Activated T-cell treated with anti-CD3 and anti-CD28 coated beads, Interleukin-2, amount 50 U/mL, for 72 hours (primary cell): ENCODE measurements at regions not wholly inside any gene's neighbourhood (a gene's known extent, or its start where the extent isn't known, plus 50 kb on each side); places are given as distances from the start of the nearest gene placed in this dataset.

Experiments
- ATAC-seq, 2 donors: fragments of 150-1000 bp; cut with Tn5 transposase; replicated peaks in 1 of 2; 2 replicates each; pipeline ENCODE4 v1.10.0; 2021; ENCODE audit warnings: moderate library complexity in 2 of 2, mild to moderate bottlenecking in 1 of 2
- DNase-seq, 2 donors: peaks; one replicate each; pipeline ENCODE4 v3.0.0; 2021 to 2022; ENCODE audit warnings: mixed read lengths in 1 of 2
- H3K27ac Mint-ChIP-seq: one replicate; pipeline ENCODE4 v1.8.0; 2022; ENCODE audit warnings: mild to moderate bottlenecking, moderate library complexity, mixed read lengths
- H3K27me3 Mint-ChIP-seq: one replicate; pipeline ENCODE4 v1.8.0; 2022; ENCODE audit warnings: low read depth, mixed read lengths
- H3K36me3 Mint-ChIP-seq, 2 donors: one replicate each; pipeline ENCODE4 v1.8.0; 2022; ENCODE audit warnings: mixed read lengths in 2 of 2, mild to moderate bottlenecking in 1 of 2; ENCODE audit not compliant: insufficient read depth in 2 of 2
- H3K4me1 Mint-ChIP-seq: one replicate; pipeline ENCODE4 v1.8.0; 2022; ENCODE audit warnings: low read depth, mixed read lengths
- H3K4me3 Mint-ChIP-seq, 2 donors: one replicate each; pipeline ENCODE4 v1.8.0; 2022; ENCODE audit warnings: mild to moderate bottlenecking in 2 of 2, mixed read lengths in 2 of 2, moderate library complexity in 2 of 2
- H3K9me3 Mint-ChIP-seq, 2 donors: one replicate each; pipeline ENCODE4 v1.8.0; 2022; ENCODE audit warnings: mixed read lengths in 2 of 2

GRCh38 chr4:74878323-74878722 is 54.6 kb upstream of the PARM1 start:
- H3K36me3 Mint-ChIP-seq, result no peaks in the 10 kb centered on the region
- ATAC-seq (no peak), DNase-seq (no peak)
- peaks cover 17% of the 10 kb centered on the region for H3K27me3 Mint-ChIP-seq
- peaks cover 2% of the 10 kb centered on the region in 2 donors for H3K9me3 Mint-ChIP-seq
- no peak overlapping the region for H3K4me3 Mint-ChIP-seq
- no peaks in the 10 kb centered on the region for H3K4me1 Mint-ChIP-seq
- H3K27ac Mint-ChIP-seq, result no peak overlapping the region

- ATAC-seq (no peak), DNase-seq (no peak)
- peaks cover 16% of the 10 kb centered on the region for H3K27me3 Mint-ChIP-seq
- no peaks in the 10 kb centered on the region for H3K9me3 Mint-ChIP-seq
- no peaks in the 10 kb centered on the region for H3K36me3 Mint-ChIP-seq
- no peaks in the 10 kb centered on the region for H3K4me1 Mint-ChIP-seq
- no peak overlapping the region for H3K27ac Mint-ChIP-seq
- H3K4me3 Mint-ChIP-seq, result no peak overlapping the region
Observed at GRCh38 chr4:74875451-74875850, 57.5 kb upstream of the PARM1 start.

GRCh38 chr4:74874753-74875367 is 58.1 kb upstream of the PARM1 start:
- no peaks in the 10 kb centered on the region for H3K4me1 Mint-ChIP-seq
- ATAC-seq (peak; percentile 40 to 62), DNase-seq (peak; percentile 10 to 24)

DNA sequence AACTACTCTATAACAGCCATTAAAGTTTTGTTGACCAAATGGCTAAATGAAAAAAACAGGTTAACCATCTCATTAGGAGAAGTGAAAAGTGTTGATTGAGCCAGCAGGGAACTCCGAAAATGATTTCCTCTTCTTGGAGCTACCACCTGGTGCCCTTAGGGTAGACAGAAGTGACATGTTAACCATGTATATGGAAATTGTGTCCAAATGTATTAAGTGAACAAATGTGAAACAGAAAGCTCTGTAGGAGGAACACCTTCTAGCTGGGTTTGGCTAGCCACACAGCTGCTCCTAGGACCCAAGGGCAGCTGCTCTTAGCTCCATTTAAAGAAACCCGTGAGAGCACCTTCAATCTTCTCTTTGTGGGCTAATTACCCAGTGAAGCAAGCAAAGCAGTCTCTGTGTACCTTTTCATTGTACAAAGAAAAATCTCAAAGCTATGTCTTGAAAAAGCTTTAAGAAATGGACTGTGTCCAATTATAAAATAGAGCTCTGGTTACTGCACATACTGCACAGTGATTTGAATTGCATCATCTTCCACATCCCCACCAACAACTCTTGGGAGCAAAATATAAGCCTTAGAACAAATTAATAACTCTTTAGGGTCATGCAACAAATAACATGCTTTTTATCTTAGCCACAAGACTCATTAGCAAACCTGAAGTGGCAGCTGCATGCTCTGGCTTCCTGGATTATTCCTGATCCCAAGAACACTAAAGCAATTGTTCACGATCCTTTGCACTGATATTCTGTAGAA is 59.2 kb upstream of the PARM1 start:
- H3K9me3 Mint-ChIP-seq, result no peaks in the 10 kb centered on the region
- H3K36me3 Mint-ChIP-seq, result no peaks in the 10 kb centered on the region
- no peak overlapping the region for H3K4me3 Mint-ChIP-seq
- H3K4me1 Mint-ChIP-seq, result no peaks in the 10 kb centered on the region
- no peak for ATAC-seq
- DNase-seq, result no peak
- H3K27me3 Mint-ChIP-seq, result peaks cover 13% of the 10 kb centered on the region
- no peak overlapping the region for H3K27ac Mint-ChIP-seq

More at GRCh38 chr4:74874753-74875367, 58.1 kb upstream of the PARM1 start:
- Mint-ChIP-seq H3K27me3 (peaks cover 16% of the 10 kb centered on the region), H3K4me3 (no peak overlapping the region), H3K27ac (no peak overlapping the region), H3K36me3 (no peaks in the 10 kb centered on the region), H3K9me3 (no peaks in the 10 kb centered on the region)

DNA sequence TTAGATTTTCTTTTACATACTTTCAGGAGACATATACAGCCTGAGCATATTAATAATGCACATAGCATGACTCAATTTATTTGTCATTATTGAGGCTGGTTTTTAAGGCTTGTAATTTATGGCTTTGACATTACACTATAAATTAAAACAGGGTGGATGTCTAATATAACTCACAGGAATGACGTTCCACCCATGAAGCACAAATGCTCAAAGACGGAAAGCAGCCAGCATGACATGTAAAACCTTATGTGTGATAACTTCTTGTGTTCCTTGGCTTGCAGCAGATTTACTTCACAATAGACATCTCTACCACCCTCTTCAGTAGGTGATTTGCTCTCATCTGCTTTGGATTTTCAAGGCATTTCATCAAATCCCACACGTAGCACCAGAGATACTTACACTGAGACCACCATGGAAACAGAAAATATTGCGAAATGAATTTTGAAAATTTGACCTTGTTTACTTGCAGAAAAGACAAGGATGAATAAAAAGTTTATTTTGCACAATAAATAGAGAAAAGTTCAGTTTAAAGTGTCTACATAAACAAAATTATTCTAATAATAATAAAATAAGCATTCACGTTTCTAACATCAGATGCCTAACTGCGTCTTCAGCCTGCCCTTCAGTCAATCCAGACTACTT is 64.7 kb upstream of the BTC start:
- peaks cover 20% of the 10 kb centered on the region for H3K27me3 Mint-ChIP-seq
- H3K36me3 Mint-ChIP-seq, result no peaks in the 10 kb centered on the region
- no peak for ATAC-seq
- no peak for DNase-seq
- no peak overlapping the region for H3K27ac Mint-ChIP-seq
- H3K4me3 Mint-ChIP-seq, result no peak overlapping the region
- peaks cover 0 to 3% of the 10 kb centered on the region in 2 donors for H3K9me3 Mint-ChIP-seq
- H3K4me1 Mint-ChIP-seq, result no peaks in the 10 kb centered on the region

DNA sequence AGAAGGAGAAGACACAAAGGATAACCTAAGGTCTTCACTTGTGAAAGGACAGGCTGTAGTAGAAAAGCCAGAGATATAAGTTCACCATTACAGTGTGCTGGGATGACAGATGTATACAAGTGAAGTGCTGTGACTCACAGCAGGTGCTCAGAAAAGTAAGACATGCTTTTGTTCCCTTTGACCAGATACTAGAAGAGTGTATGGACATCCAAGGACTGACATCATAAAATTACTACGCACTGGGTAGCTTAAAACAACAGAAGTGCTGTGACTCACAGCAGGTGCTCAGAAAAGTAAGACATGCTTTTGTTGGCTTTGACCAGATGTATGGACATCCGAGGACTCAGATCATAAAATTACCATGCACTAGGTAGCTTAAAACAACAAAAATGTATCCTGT is 61.6 kb upstream of the BTC start:
- Mint-ChIP-seq H3K9me3 (no peaks in the 10 kb centered on the region), H3K4me3 (no peak overlapping the region), H3K36me3 (no peaks in the 10 kb centered on the region), H3K27ac (no peak overlapping the region), H3K4me1 (no peaks in the 10 kb centered on the region), H3K27me3 (peaks cover 7% of the 10 kb centered on the region)
- ATAC-seq, result no peak
- DNase-seq, result no peak

GRCh38 chr4:74848774-74849173 is 54.5 kb upstream of the BTC start:
- Mint-ChIP-seq H3K9me3 (peaks cover 5 to 6% of the 10 kb centered on the region in 2 donors), H3K4me3 (no peak overlapping the region), H3K27ac (no peak overlapping the region), H3K27me3 (peaks cover 12% of the 10 kb centered on the region), H3K36me3 (no peaks in the 10 kb centered on the region), H3K4me1 (no peaks in the 10 kb centered on the region)
- no peak for DNase-seq
- ATAC-seq, result no peak

DNA sequence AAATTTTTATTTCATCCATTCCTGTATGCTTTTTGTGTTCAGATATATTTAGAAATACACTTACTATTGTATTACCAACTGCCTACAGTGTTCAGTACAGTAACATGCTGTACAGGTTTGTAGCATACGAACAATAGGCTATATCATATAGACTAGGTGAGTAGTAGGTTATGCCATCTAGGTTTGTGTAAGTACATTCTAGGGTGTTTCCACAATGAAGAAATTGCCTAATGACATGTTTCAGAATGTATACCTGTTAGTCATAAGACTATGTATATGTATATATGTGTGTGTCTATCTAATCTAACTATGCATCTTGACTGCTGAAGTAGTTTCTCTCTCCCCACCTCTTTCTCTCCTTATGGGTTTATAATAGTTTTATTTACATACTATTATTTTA is 51.5 kb upstream of the BTC start:
- no peaks in the 10 kb centered on the region for H3K36me3 Mint-ChIP-seq
- H3K27me3 Mint-ChIP-seq, result peaks cover 6% of the 10 kb centered on the region
- peaks cover 5 to 6% of the 10 kb centered on the region in 2 donors for H3K9me3 Mint-ChIP-seq
- no peaks in the 10 kb centered on the region for H3K4me1 Mint-ChIP-seq
- H3K27ac Mint-ChIP-seq, result no peak overlapping the region
- DNase-seq (no peak), ATAC-seq (no peak)
- H3K4me3 Mint-ChIP-seq, result no peak overlapping the region
